ENCODE measurements at regions not wholly inside any gene's neighbourhood (a gene's known extent, or its start where the extent isn't known, plus 50 kb on each side); places are given as distances from the start of the nearest gene placed in this dataset.

DNA sequence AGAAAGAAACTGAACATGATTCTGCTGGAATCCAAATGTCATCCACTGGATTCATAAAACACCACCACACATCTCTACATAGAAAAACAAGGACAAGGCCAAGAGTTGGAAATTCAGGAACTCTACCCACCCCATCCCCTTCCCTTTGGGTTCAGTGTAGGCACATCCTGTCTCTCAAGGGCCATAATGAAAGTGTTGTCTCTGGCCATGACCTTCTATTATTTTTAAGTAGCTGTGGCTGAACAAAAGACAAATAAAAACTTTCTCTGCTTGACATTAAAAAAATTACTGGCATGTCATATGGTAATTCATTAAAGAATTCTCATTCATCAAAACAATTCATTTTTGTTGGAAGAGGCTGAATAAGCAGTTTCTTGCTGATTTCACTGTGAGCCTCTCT, 54.9 kb upstream of the ZBTB18 start:
- H3K36me3 ChIP-seq, result no peaks in the 10 kb centered on the region
- intact Hi-C loops (cut with DNase I), result no loop called here
- H3K4me1 ChIP-seq, result no peaks in the 10 kb centered on the region
- TF ChIP-seq POLR2A (IDR thresholded peaks at IDR 0.05), result no peak
- TF ChIP-seq CTCF (IDR thresholded peaks at IDR 0.05), result no peak
- H3K9me3 ChIP-seq, result no peaks in the 10 kb centered on the region
- no peak for DNase-seq
- H3K27me3 ChIP-seq, result no peaks in the 10 kb centered on the region
- H3K27ac ChIP-seq, result no peak overlapping the region
- H3K4me3 ChIP-seq, result no peak overlapping the region

GRCh38 chr1:243991650-243992049, 59.4 kb upstream of the ZBTB18 start:
- H3K27ac ChIP-seq, result no peak overlapping the region
- H3K9me3 ChIP-seq, result peaks cover 0 to 5% (median 0%) of the 10 kb centered on the region in 3 donors
- DNase-seq, result no peak

GRCh38 chr1:243984788-243985187, 66.3 kb upstream of the ZBTB18 start:
- H3K27ac ChIP-seq, result no peak overlapping the region
- no peaks in the 10 kb centered on the region for H3K9me3 ChIP-seq
- no peaks in the 10 kb centered on the region for H3K4me1 ChIP-seq
- intact Hi-C loops (cut with DNase I), result no loop called here
- H3K36me3 ChIP-seq, result no peaks in the 10 kb centered on the region
- H3K4me3 ChIP-seq, result no peak overlapping the region
- TF ChIP-seq POLR2A (IDR thresholded peaks at IDR 0.05) (no peak), CTCF (IDR thresholded peaks at IDR 0.05) (no peak)
- no peak for DNase-seq
- WGBS, 2 donors, result 90 to 93% methylated on average over 10 of the region's 10 CpGs
- H3K27me3 ChIP-seq, result no peaks in the 10 kb centered on the region

More at GRCh38 chr1:243991650-243992049, 59.4 kb upstream of the ZBTB18 start:
- H3K4me1 ChIP-seq, result no peaks in the 10 kb centered on the region
- H3K36me3 ChIP-seq, result no peaks in the 10 kb centered on the region
- no peak overlapping the region for H3K4me3 ChIP-seq
- H3K27me3 ChIP-seq, result no peaks in the 10 kb centered on the region
- WGBS, 2 donors, result 33 to 34% methylated on average over 2 to 3 of the region's 3 CpGs
- TF ChIP-seq POLR2A (IDR thresholded peaks at IDR 0.05), result no peak
- TF ChIP-seq CTCF (IDR thresholded peaks at IDR 0.05), result no peak
- intact Hi-C loops (cut with DNase I), result no loop called here

DNA sequence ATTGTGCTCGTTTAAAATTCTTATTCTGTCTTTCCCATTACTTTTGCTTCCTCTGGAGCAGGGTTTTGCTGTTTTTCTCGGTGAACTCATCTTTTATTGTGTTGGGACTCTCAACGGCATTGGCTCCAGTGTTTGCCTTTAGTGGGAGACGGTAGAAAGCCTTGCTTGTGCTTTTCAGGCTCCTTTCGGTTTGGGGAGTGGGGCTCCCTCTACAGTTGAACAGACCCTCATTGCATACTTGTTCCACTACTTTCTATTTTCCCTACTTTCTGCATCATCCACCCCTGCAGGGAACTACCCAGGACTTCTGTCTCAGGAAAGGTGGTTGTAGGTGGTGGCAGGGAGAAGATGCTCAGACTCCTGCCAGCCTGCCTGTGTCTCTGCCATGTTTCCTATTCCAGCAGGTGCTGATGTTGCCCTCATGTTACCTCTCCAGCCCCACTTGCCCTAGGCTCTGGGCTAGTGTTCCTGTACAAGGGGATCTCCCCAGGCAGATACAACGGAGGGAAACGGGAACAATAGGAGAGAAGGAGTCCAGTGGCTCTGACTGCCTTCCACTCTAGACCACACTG, 68.5 kb upstream of the ZBTB18 start:
- Histone ChIP-seq H3K9me3 (no peaks in the 10 kb centered on the region), H3K4me3 (no peak overlapping the region), H3K36me3 (no peaks in the 10 kb centered on the region), H3K27ac (no peak overlapping the region), H3K27me3 (no peaks in the 10 kb centered on the region), H3K4me1 (no peaks in the 10 kb centered on the region)
- no peak for DNase-seq
- TF ChIP-seq CTCF (IDR thresholded peaks at IDR 0.05) (no peak), POLR2A (IDR thresholded peaks at IDR 0.05) (no peak)
- WGBS, 2 donors, result 42 to 53% methylated on average over 5 to 7 of the region's 7 CpGs
- intact Hi-C loops (cut with DNase I), result no loop called here

DNA sequence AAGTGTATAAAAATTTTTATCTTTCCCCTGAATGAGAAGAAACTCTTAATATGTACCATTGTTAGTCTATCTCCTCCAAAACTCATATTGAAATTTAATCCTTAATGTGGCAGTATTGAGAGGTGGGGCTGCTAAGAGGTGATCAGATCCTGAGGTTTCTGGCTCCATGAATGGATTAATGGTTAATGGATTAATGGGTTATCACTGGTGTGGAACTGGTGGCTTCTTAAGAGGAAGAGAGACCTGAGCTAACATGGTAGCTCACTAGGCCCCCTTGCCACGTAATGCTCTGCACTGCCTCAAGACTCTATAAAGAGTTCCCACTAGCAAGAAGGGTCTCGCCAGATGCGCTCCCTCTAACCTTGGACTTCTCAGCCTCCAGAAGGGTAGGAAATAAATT, 70.6 kb upstream of the ZBTB18 start:
- intact Hi-C loops (cut with DNase I), result no loop called here
- DNase-seq, result no peak
- no peak for TF ChIP-seq CTCF (IDR thresholded peaks at IDR 0.05)
- no peak for TF ChIP-seq POLR2A (IDR thresholded peaks at IDR 0.05)
- 95 to 97% methylated on average over 3 of the region's 3 CpGs for WGBS, 2 donors
- Histone ChIP-seq H3K4me1 (no peaks in the 10 kb centered on the region), H3K27ac (no peak overlapping the region), H3K36me3 (no peaks in the 10 kb centered on the region), H3K4me3 (no peak overlapping the region), H3K9me3 (no peaks in the 10 kb centered on the region), H3K27me3 (no peaks in the 10 kb centered on the region)

All from esophagus squamous epithelium (tissue), 5 donors.